PC-3 (cell line): ENCODE measurements at regions not wholly inside any gene's neighbourhood (a gene's known extent, or its start where the extent isn't known, plus 50 kb on each side); places are given as distances from the start of the nearest gene placed in this dataset.

Source experiments
- ATAC-seq: fragments of 200-7000 bp; cut with Tn5 transposase; 2 replicates; pipeline ENCODE4 v1.9.1; 2020; ENCODE audit warnings: mild to moderate bottlenecking, moderate library complexity
- BruUV-seq: library from RNA; stranded (reverse); fragments of 400-500 nt; replicated peaks from 2 replicates; lab custom pipeline; 2021; lab: Mats Ljungman, UMichigan
- CTCF ChIA-PET: fragments of 300-600 bp; sonication (Branson Sonifier 250); formaldehyde crosslinking; loops from one replicate; lab custom pipeline; 2022; ENCODE audit warnings: antibody characterized with exemption; lab: Charles Lee
- POLR2A ChIA-PET: fragments of 300-600 bp; sonication (Branson Sonifier 250); formaldehyde crosslinking; loops from one replicate; lab custom pipeline; 2022; ENCODE audit warnings: antibody characterized with exemption; ENCODE audit not compliant: unreplicated experiment; lab: Charles Lee
- DNase-seq: peaks from one replicate; pipeline ENCODE4 v3.0.0-alpha.2; 2015
- H2AFZ ChIP-seq: fragments of 300-600 bp; sonication (generic); 2 replicates; pipeline ENCODE4 v1.6.0; 2016; ENCODE audit warnings: antibody characterized with exemption, low read length
- H3F3A ChIP-seq: fragments of 300-600 bp; sonication (generic); one replicate; pipeline ENCODE4 v1.6.0; 2017; ENCODE audit warnings: antibody characterized with exemption, low read length, control low read depth, mild to moderate bottlenecking; ENCODE audit not compliant: unreplicated experiment
- H3K27ac ChIP-seq: fragments of 300-600 bp; sonication (generic); 2 replicates; pipeline ENCODE4 v1.5.1; 2016; ENCODE audit warnings: mild to moderate bottlenecking, low read length
- H3K27me3 ChIP-seq: fragments of 300-600 bp; sonication (generic); 2 replicates; pipeline ENCODE4 v1.6.1; 2016; ENCODE audit warnings: low read length, mixed read lengths
- H3K36me3 ChIP-seq: fragments of 300-600 bp; sonication (generic); 2 replicates; pipeline ENCODE4 v1.6.1; 2016; ENCODE audit warnings: low read depth, mixed run types, low read length, mixed read lengths
- H3K4me1 ChIP-seq: fragments of 300-600 bp; sonication (generic); 2 replicates; pipeline ENCODE4 v1.5.1; 2016; ENCODE audit warnings: low read length; ENCODE audit not compliant: insufficient read depth
- H3K4me2 ChIP-seq: fragments of 300-600 bp; sonication (generic); 2 replicates; pipeline ENCODE4 v1.6.0; 2016; ENCODE audit warnings: low read length
- H3K4me3 ChIP-seq: fragments of 300-600 bp; sonication (generic); 2 replicates; pipeline ENCODE4 v1.5.1; 2016; ENCODE audit warnings: mild to moderate bottlenecking, low read length, mixed read lengths
- H3K79me2 ChIP-seq: fragments of 300-600 bp; sonication (generic); 2 replicates; pipeline ENCODE4 v1.6.1; 2017; ENCODE audit warnings: low read length, mixed read lengths
- H3K9ac ChIP-seq: fragments of 300-600 bp; sonication (generic); 2 replicates; pipeline ENCODE4 v1.6.0; 2016; ENCODE audit warnings: mild to moderate bottlenecking, low read length
- H3K9me2 ChIP-seq: fragments of 300-600 bp; sonication (generic); replicated peaks from 2 replicates; pipeline ENCODE4 v1.6.1; 2016; ENCODE audit warnings: mixed run types, low read length, mixed read lengths
- H3K9me3 ChIP-seq: fragments of 300-600 bp; sonication (generic); 2 replicates; pipeline ENCODE4 v1.6.1; 2016; ENCODE audit warnings: low read length, mixed read lengths
- H4K20me1 ChIP-seq: fragments of 300-600 bp; sonication (generic); 2 replicates; pipeline ENCODE4 v1.6.1; 2016; ENCODE audit warnings: low read length, mixed read lengths
- CTCF ChIP-seq: fragments of 300-600 bp; sonication (generic); conservative IDR thresholded peaks from 2 replicates; pipeline ENCODE4 v1.5.1; 2017; ENCODE audit warnings: antibody characterized with exemption, low read depth, mild to moderate bottlenecking, low read length
- EZH2 ChIP-seq: fragments of 300-600 bp; sonication (generic); IDR thresholded peaks from one replicate; pipeline ENCODE4 v1.6.1; 2017; ENCODE audit warnings: antibody characterized with exemption, mild to moderate bottlenecking, low read length; ENCODE audit not compliant: unreplicated experiment
- EZH2phosphoT487 ChIP-seq: fragments of 300-600 bp; sonication (generic); IDR thresholded peaks from 2 replicates; pipeline ENCODE4 v1.6.1; 2018; ENCODE audit warnings: mild to moderate bottlenecking, antibody characterized with exemption, low read length, borderline replicate concordance
- intact Hi-C: fragments of 100-400 bp; cut with micrococcal nuclease; formaldehyde crosslinking; loops from 2 replicates; pipeline ENCODE4 v1.9.0; 2023

DNA sequence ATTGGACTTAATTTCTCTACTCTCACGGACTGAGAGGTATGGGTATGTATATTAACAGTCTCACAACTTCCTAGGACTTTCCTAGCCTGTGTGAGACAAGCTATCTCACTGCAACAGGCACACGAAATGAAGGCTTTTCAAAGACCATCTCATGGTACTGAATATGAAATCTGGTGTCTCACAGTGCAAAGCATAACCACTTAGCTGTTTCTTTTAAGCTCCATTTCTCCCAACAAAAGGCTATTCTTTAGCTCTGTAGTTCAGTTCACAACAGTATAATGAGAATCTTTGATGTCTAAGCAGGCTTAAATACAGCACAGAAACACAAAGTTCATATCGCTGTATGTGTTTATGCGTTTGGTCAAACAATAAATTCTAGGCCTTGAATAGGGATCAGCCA lies 116.2 kb upstream of the PCDH18 start:
- peak overlapping the region; percentile 81 for H3K9ac ChIP-seq
- ChIA-PET CTCF (interaction anchor here (0.6 kb wide), 1 partner anchor 106 kb away, joined by 3 read pairs; no protein-coding TSS in a partner anchor), POLR2A (interaction anchor here (0.6 kb wide), 1 partner anchor 307 kb away, joined by 3 read pairs; no protein-coding TSS in a partner anchor)
- DNase-seq, result no peak
- peak overlapping the region; percentile 80 for H3K4me2 ChIP-seq
- no peaks in the 10 kb centered on the region for H4K20me1 ChIP-seq
- peak; percentile 40 for ATAC-seq
- peak overlapping the region; percentile 35; the same call in 1 of the 2 replicates for H2AFZ ChIP-seq
- H3K4me1 ChIP-seq, result peaks cover 50% of the 10 kb centered on the region
- no peaks in the 10 kb centered on the region for H3K79me2 ChIP-seq
- intact Hi-C loops, result loop anchor here (1.0 to 5.0 kb wide), 3 partner anchors 16 to 366 kb away; no protein-coding TSS in a partner anchor
- no peaks in the 10 kb centered on the region for H3K9me2 ChIP-seq
- TF ChIP-seq EZH2 (no peak), EZH2phosphoT487 (no peak), CTCF (no peak)
- H3F3A ChIP-seq, result no peaks in the 10 kb centered on the region
- H3K27ac ChIP-seq, result peak overlapping the region; percentile 99
- H3K9me3 ChIP-seq, result no peaks in the 10 kb centered on the region
- H3K36me3 ChIP-seq, result no peaks in the 10 kb centered on the region
- H3K27me3 ChIP-seq, result no peaks in the 10 kb centered on the region
- no TSS peak for BruUV-seq
- H3K4me3 ChIP-seq, result peak overlapping the region; percentile 54

DNA sequence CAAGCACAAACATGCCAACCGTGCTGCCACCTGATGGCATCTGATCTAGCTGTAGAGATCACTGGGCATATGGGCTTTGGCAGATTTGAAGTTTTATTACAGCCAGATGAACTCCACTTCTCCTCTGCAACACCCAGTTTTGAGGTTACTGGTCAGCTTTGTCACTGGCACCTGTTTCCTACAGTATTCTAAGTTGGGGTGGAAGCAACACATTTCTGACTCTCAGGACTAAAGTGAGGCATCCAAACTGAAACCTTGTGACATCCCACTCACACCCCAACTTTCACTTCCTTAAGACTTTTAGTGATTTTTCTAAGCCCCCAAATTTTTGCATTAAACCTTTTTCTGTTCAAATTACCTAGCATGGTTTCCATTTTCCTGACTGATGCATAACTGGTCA lies 115.1 kb upstream of the PCDH18 start:
- CTCF ChIA-PET, result interaction anchor here (0.6 kb wide), 1 partner anchor 255 kb away, joined by 3 read pairs; no protein-coding TSS in a partner anchor
- intact Hi-C loops, result loop anchor here (5.0 kb wide), 1 partner anchor 365 kb away; no protein-coding TSS in a partner anchor

DNA sequence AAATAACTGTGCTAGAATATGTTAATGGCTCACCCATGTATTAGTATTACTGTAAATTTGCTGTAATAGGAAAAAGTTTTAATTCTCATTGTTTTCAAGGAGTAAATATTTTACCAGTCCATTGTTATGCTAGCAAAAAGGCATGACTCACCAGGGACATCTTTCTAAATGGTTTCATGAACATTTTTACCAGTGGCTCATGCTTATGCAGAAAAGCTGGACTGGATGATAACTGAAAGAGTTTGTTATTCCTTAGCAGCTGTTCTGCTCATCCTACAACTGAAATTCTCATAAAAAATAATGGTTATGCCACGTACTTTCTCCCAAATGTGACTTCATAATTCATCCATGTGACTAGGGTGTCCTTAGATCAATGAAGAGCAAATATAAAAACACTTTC lies 111.9 kb upstream of the PCDH18 start:
- Histone ChIP-seq H3K27me3 (no peaks in the 10 kb centered on the region), H3K27ac (no peak overlapping the region), H3K9ac (no peak overlapping the region), H4K20me1 (no peaks in the 10 kb centered on the region), H3K36me3 (no peaks in the 10 kb centered on the region), H3K4me2 (no peak overlapping the region), H2AFZ (no peak overlapping the region), H3K4me1 (peaks cover 25% of the 10 kb centered on the region), H3K9me3 (no peaks in the 10 kb centered on the region), H3K4me3 (no peak overlapping the region), H3K9me2 (no peaks in the 10 kb centered on the region), H3F3A (no peaks in the 10 kb centered on the region), H3K79me2 (no peaks in the 10 kb centered on the region)
- DNase-seq, result peak; percentile 9
- TF ChIP-seq EZH2phosphoT487 (no peak), CTCF (no peak)
- ChIA-PET POLR2A (no interaction called here), CTCF (no interaction called here)
- intact Hi-C loops, result no loop called here
- no peak for ATAC-seq
- no TSS peak for BruUV-seq

More for the DNA sequence above, 115.1 kb upstream of the PCDH18 start:
- DNase-seq (peak; percentile 9), ATAC-seq (no peak)
- Histone ChIP-seq H3K36me3 (no peaks in the 10 kb centered on the region), H3F3A (no peaks in the 10 kb centered on the region), H3K4me1 (peaks cover 50% of the 10 kb centered on the region), H3K9me3 (no peaks in the 10 kb centered on the region), H3K27ac (peak overlapping the region; percentile 82), H3K27me3 (no peaks in the 10 kb centered on the region), H4K20me1 (no peaks in the 10 kb centered on the region), H3K4me2 (peak overlapping the region; percentile 80), H3K79me2 (no peaks in the 10 kb centered on the region), H2AFZ (no peak overlapping the region), H3K4me3 (no peak overlapping the region), H3K9me2 (no peaks in the 10 kb centered on the region), H3K9ac (peak overlapping the region; percentile 25; the same call in 1 of the 2 replicates)
- no TSS peak for BruUV-seq
- POLR2A ChIA-PET, result no interaction called here
- TF ChIP-seq EZH2phosphoT487, result no peak
